ENCODE measurements at regions not wholly inside any gene's neighbourhood (a gene's known extent, or its start where the extent isn't known, plus 50 kb on each side); places are given as distances from the start of the nearest gene placed in this dataset.

DNA sequence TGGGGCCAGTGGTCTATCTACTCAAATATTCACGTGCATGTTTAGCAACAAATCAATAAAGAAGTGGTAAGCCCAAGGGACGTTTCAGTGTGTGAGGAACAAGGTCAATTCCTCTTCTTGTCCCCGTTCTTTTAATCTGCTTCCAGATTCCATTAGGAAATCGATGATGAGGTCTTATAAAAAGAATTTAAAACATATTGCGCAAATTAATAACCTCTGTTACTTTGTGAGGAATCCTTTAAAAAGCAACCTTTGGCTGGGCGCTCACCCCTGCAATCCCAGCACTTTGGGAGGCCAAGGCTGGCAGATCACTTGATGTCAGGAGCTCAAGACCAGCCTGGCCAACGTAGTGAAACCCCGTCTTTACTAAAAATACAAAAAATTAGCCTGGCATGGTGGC lies 113.0 kb upstream of the TMPRSS2 start:
- no peak for TF ChIP-seq CTCF (IDR thresholded peaks at IDR 0.05)
- TF ChIP-seq ZFX (IDR thresholded peaks at IDR 0.05; ENCODE audit: borderline replicate concordance) = no peak
